ENCODE measurements at regions not wholly inside any gene's neighbourhood (a gene's known extent, or its start where the extent isn't known, plus 50 kb on each side); places are given as distances from the start of the nearest gene placed in this dataset.
"Not testable (repeated sequence)": the region's sequence is repeated elsewhere in the genome, so short reads cannot be mapped to it uniquely, and the experiment has no call there.

DNA sequence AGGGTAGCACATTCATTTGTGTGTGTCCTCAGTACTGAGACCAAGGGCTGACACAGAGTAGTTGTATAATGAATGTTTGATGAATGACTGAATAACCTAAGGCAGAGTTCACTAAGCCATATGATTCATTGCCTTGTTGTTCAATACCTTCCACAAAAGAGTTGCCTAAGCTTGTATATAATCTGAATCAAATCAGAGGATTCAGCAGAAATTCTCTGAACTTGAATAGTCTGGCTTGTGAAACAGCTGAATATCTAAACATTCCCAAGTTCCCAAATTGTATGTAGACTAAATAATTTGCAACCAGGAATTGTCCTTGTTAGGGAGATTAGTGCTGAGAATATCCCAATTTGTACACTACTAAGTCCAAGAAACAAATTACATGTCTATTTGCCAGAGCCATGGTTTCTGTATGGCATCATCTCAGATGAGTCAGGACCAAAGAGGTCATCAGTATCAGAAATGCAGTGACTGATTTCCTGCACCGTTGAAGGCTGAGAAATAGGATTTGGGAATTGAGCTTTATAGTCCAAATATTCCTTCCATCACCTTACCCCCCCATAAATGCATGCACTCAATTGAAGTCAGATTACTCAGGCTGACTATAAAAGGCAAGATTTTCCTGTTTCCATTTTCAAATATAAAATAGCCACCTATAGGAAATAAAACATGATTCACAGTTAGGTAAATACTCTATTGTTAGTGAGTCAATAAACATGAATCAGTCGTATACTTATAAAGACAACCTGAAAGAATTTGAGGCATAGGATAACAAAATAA, 168.7 kb downstream of the PHLDA1 start:
- DNase-seq: no peak

DNA sequence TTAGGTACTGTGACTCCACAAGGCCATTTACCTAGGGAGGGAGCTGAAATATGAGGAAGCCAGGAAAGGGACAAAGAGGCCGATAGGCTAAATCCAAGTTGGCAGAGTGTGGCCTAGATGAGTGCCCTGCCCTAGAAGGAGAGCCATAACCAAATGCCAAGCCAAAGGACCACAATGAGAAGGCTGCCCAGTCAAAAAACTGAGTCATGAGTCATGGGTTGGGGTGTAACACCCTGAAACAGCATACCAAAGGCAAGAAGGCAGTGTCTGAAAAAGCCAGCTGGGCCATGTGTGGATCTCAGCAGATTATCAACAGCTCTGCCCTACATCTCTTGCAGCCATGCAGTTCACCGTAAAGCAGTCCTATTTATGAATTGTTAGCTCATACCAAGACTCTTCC, 171.7 kb downstream of the PHLDA1 start:
- no peak for DNase-seq

DNA sequence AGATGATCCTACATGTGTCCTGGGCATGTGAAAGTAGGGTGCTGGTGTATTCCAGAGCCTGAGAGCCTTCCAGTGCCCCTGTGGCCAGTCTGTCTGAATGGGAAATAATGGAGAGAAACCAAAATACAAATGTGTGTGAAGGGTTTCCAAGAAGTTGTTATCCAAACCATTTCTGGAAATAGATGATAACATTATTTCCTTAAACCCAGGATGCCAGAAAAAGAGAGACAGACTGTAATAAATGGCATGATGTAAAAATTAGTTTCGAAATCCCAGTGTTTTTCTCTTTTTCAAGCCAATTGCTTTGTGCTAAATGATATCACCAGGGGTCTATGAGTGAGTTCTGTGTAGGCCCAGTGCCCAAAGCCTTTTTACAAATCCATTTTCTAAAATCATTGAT, 175.3 kb downstream of the PHLDA1 start:
- DNase-seq: no peak

DNA sequence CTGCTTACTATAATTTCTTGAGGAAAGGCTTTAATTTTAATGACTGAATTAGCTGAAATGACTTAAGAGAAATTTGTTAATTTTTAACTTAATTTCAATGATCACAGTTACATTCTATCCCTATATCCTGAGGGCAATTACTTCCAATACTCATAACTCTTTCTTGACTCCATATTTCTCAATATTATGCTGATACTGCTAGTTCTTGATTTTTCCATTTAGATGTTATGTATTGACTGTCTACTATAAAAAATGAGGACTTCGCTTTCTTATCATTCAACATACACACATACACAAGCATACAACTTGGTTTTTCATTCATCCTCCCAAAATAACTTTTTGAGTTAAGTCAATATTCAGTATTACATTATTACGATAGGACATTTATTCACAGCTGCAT, 176.2 kb downstream of the PHLDA1 start:
- no peak for DNase-seq

DNA sequence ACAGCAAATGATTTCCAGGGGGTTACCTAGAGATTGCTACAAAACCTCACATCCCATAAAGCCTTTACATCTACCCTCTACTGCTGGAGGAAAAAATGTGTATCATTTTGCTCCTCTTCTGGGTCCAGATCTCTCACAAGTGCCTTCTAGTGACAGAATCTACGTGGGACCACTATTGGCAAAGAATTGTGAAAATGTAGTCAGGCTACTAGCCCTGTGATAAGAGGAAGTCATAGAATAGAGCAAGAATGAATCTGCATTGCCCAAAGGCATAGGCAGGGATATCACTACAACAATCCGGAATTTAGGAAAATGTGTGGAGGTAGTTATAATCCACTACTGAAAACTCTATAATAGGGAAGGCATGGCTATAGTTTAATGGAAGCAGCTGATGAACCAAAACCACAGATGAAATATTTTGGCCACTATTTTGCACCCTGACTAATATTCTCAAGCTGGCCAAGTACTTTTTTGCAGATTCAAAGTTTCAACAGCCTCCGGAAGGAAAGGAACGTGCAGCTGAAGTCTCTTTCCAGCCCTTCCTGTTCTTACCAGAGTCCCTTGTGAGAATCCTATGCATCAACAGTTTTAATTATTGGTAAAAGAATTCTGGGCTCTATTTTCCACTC, 176.8 kb downstream of the PHLDA1 start:
- no peak for DNase-seq

DNA sequence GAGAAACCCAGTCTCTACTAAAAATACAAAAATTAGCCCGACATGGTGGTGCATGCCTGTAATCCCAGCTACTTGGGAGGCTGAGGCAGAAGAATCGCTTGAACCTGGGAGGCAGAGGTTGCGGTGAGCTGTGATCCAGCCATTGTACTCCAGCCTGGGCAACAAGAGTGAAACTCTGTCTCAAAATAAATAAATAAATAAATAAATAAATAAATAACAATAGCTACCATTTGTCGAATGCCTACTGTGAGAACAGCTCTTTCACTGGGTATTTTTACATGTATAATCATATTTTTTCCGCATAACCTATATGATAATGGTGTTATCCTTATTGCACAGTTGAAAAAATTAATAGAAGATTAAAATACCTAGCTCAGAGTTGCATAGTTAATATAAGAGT, 177.4 kb downstream of the PHLDA1 start:
- not testable (repeated sequence) for DNase-seq

DNA sequence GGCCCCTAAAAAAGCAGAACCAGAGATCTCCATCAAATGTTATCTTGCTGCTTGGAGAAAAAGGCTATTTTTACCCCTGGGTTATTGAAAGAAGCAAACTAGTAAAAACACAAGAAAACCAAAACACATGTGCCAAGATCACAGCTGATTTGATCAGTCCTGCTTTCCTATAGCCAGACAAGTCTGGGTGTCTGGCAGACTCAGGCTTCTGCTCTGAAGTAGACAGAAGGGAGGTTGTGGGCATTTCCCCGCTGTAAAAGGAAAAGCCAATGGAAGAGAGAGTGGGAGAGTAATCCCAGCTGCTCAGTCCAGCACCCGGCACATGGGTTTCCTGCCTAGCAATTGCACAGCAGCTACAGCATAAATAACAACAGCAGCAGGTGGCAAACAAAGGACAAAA, 177.9 kb downstream of the PHLDA1 start:
- DNase-seq: no peak

DNA sequence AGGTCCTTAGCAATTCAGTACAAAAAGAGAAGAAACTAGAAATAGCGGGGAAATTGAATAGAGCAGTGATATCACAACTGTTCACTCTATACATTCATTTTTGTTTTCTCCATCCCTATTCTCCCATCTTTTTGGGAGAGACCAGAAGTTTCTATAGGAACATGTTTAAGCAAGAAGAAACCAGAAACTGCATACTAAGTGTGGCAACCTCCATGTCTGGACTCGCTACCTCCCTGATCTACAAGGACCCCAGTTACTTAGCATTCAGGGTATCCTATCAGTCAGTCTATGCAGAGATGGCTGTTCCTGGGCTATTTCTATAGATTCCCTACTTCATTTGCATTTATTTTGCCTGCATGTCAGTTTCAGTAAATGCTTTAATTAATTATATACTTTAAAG, 178.6 kb downstream of the PHLDA1 start:
- DNase-seq: no peak

DNA sequence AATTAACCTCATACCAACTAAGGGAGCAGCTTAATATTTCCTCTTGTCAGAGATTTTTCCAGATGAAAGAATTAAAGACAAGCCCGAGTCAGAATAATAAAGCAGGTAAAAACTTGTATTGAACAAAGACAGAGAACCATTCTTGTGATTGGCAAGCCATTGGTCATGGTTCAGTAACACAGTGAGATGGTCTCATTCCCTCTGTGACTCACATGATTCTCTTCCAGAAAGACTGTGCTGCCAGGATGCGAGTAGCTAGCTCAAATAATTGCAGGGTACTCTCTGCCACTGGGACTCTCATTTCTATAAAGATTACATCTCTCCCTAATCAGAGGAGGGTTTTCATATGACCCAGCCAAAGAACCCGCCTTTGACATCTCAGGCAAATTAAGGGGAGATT, 179.4 kb downstream of the PHLDA1 start:
- no peak for DNase-seq

DNA sequence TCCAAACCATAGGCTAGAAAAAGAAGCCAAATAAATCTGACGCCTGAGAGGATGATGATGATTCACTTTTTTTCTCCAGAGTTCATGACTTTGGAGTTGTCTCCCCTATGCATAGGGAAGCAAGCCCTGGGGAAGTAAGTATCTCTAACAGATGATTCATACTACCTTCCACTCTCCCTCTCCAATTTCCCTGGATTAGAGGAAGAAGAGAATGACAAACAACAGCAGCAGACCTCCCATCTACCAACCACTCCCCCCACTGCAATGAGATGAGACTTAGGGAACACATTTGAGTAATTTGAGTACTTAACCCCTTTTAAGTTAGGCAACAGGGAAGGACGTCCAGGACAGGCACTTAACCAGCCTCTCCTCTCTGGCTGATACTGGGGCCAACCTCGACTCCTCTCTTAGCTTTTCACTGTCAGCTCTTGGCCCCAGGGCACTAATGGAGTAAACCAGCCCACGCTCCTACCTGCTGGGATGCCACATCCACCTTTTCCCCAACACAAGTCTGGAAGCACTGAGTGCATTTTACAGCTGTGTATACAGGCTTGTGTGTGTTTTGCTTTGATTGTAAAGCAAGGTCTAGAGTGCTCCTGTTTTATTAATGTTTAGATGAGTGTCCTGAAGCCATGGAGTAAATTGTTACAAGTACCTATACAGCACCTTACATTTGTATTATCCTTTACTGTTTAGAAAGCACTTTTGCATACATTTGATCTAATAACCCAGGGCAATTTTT, 180.7 kb downstream of the PHLDA1 start:
- no peak for DNase-seq

DNA sequence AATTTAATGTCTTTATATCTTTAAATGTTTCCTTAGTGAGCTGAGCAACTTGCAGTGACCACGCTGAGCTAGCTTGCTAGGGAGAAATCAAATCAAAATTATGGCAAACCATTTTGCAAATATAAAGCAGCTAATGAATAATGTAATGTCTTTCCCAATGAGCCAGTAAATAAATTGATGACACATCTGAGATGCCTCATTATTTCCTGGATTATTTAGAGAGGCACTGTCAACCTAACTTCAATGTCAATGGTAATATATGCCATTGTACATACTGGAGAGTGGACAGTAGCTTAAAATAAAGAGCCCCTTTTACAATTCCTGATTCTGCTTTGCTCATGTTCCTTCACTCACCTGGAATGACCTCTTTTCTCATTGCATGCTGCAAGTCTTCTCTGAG, 182.6 kb downstream of the PHLDA1 start:
- DNase-seq: no peak

DNA sequence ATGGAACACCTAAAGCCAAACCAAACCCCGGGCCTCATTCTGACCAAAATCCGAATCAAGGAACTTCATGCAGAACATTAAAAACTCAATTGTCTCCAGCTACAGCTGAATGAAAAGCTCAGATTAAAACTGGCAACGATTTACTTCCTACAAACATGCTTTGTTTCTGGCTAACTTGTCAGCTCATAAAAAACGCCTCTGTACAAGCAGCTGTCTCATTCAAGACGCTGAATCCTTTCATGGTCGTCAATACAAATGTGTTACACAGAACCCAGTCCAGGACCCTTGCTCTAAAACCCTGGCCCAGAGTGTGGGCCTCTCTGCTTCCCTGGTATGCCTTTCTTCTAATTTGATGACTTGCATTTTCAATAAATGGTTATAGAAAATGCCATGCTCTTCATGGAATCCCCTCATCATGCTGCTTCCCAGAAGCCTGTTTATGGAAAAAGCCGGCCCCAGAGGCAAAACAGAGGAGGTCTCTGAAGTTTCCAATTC, 183.1 kb downstream of the PHLDA1 start:
- DNase-seq: peak; percentile 70

DNA sequence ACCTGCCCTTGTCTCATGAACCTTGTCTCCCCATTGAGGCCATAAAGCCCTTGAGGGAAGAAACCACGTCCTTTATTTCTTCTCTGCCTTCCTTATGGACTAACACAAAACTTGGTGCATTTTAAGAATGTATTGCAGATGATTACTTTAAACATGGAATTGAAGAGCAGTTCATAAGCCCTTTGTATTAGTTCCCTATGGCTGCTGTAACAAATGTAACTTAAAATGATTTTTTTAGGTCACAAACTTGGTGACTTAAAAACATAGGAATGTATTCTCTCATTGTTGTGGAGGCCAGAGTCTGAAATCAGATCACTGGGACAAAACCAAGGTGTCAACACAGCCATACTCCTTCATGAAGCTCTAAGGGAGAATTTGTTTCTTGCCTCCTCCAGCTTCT, 185.5 kb downstream of the PHLDA1 start:
- no peak for DNase-seq

DNA sequence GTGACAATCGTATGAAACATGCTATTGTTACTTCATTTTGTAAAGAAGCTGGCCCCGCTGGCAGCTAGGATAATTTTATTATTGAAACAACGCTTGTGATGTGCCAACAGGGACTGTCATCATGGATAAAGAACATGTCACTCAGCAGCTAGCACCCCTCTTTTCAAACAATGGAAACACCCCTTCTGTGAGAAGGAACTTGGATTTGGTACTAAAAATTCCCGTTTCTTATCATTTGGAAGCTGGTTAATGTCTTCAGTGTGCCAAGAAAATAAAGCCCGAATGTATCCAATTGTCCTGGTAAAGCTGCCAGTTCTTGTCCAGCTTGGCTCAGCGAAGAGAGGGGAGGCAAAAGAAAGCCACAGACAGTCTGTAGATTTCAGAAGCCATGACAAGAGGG, 186.6 kb downstream of the PHLDA1 start:
- DNase-seq: no peak

DNA sequence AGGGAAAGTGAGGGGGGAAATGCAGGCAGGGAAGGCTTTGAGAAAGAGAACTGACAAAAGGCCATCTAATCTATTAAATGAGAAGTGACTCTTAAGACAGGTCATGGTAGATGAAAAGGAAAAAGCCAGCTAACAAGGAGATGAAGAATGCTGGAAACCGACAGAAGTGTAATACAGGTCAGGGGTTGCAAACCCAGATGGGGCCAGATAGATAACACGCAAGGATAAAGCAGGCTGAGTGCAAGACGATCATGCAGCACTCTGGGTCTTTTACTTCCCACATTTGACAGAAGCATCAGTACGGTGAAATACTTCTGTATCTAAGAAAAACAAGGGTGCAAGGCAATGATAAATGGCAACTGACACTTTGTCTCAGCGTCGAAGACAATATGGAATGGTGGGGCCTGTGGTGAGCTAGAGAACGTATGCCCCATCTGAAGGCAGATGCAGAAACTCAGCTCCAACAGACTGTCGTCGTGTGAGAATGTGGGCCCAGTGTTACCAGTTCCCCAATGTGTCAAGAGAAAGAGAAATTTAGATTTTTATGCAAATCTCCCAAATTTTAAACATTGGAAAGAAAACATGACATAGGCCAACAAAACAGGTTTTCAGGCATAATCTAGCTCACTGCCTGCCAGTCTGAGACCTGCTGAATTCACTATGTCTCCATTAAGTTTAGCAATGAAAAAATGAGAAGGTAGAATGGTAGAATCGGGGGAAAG, 187.4 kb downstream of the PHLDA1 start:
- DNase-seq: no peak

DNA sequence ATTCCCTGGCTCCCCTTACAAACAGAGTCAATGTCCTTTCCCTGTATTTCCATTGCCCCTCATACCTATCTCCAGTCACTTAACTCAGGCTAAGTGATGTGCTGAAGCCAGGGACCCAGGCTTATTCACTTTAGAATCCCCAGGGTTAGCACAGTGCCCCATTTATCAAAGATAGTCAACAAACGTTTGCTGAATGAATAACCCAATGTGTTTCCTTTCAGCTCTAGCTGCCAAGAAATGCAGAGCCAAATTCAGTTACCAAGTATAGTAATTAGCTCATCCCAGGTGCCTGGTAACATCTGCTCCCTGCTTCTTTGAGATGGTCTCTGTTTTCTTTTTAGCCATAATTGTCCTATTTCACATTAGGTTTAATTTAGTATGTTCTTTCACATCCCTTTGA, 189.5 kb downstream of the PHLDA1 start:
- DNase-seq: no peak

DNA sequence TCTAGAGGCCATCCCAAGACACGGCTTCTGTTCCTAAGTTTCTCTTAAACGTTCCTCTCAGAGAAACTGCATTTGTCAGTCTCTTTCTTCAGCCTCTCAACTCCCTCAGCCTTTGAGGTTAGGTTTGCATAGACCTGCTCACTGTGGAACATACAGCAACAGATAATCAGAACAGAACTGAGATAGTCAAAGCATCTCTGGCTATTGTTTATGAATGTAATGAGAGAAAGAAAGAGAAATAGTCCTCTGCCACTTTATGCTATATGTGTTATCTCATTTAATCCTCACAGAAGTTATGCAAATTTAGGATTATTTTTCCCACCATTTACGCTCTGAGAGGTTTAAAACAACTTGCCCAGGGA, 190.6 kb downstream of the PHLDA1 start:
- no peak for DNase-seq

DNA sequence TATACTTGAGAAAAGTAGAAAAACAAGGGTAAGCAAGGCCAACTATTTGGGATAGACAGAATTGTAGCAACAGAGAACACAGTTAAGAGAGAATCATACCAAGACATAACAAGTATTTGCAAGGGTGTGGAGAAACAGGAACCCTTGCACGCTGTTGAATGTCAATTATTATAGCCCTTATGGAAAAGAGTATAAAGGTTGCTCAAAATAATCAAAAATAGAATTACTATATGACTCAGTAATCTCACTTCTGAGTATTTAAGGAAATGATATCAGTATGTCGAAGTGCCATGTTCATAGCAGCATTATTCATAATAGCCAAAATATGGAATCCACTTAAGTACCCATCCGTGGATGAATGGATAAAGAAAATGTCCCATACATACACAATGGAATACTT, 193.3 kb downstream of the PHLDA1 start:
- no peak for DNase-seq

DNA sequence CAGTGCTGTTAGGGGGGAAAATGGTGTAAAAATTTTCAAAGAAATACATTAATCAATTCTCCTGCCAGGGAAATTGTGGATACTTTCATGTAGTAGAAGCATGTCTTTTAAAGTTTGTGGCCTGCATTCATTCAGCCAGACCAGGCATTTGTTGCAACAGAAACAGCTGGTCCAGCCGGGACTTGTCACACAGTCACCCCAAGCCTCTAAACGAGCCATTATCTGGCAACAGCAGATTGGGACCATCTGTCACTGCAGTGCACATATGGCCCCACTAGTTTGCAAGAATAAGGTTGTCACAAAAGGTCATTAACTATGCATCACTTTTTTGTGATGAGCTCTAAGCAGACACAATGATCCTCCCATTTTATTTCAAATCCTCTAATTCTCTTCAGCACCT, 193.9 kb downstream of the PHLDA1 start:
- DNase-seq: no peak

DNA sequence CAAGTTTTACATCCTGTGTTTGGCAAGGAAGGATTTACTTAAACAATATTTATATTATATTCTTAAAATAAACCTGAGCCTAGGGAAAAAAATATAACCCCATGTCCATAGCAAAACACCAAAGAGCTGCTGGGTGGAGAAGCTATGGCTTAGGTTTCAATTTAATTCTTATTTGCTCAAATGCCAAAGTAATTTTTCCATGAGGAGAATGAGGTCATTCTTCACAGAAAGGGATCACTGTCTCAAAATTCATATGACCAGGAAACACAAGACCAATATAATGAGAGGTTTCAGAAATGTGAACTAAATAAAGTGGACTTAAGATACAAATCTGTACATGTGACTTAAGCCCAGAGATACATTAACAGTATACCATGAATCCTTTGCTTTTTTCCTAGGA, 195.0 kb downstream of the PHLDA1 start:
- no peak for DNase-seq

DNA sequence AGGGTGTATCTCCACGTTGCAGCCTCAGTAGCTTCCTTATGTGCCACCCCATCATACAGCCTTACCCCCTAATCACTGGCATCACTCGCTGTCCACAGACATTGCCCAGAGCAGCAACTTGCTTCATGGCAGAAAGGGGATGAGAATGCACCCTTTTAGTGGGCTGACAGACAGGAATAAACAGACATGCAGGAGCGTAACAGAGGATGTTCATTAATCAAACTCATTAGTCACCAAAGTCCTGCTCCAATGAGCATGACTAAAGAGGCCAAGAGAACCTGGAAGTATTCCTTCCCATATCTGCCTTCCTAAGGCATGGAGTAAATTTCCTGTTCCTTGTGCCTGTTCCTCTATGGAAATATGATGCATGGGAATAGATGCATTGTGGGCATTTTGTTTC, 197.0 kb downstream of the PHLDA1 start:
- no peak for DNase-seq

DNA sequence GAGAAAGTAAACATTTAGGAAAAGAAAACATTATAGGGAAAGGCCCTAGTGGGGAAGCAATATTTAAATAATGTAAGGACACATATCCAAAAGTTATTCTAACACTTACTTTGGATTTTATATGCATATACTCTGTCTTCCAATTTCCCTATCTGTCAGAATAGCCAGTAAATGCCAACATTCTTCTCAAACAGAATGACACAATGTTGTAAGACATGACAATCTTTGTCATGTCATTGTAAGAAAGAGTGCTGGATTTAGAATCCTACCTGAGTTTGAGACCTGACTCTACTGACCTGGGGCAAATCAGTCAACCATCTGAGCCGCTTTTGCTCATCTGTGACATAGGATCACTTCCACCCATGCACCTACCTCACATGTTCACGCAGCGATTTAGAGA, 198.3 kb downstream of the PHLDA1 start:
- DNase-seq: no peak

DNA sequence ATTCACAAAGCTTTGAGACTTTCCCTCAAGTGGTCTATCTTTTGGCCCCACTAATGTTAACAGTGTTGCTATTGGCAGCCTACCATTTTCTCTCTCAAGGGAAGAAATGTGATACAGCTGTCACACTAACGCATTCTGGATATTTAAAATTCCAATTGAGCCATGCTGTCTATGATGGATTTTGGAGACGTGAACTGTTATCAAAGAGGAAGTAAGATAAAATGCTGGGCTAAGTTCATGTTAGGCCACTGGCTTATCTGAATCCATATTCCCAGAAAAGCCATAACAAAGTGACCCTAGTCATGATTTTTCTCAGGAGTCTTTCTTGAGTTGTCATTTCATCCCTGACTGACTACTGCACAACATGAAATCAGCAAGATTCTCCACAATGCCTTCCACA, 200.2 kb downstream of the PHLDA1 start:
- DNase-seq: no peak
